Breast epithelium (tissue), 3 donors: ENCODE measurements at regions not wholly inside any gene's neighbourhood (a gene's known extent, or its start where the extent isn't known, plus 50 kb on each side); places are given as distances from the start of the nearest gene placed in this dataset.

Source experiments
- POLR2A ChIP-seq: fragments of 450-650 bp; IDR thresholded peaks from one replicate; pipeline ENCODE4 v1.6.1; 2016; ENCODE audit warnings: antibody characterized with exemption, mild to moderate bottlenecking, moderate library complexity
- TF ChIP-seq, protein P1 (sequence below), 3 donors: fragments of 450-650 bp; IDR thresholded peaks; one replicate each; pipeline ENCODE4 v1.5.1; 2016 to 2017; ENCODE audit warnings: antibody characterized with exemption in 3 of 3, mild to moderate bottlenecking in 3 of 3, moderate library complexity in 3 of 3

DNA sequence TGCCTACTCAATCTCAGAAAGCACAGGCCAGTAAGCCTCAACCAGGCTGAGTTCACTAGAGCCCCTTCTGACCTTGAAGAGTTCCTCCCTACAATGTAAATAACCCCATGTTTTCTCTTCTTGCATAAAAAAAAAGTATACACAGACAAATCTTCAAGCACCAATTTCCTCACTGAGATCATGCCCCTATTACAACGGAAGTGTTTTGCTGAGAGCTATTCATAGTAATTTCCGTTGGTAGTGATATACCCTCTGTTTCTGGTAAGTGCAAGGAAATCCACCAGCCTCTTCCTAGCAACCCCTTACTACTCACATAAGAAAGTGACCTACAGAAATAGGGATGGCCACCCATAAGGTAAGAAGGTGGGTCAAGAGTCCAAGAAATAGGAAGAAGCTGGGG is 76.4 kb upstream of the TARS1 start:
- TF ChIP-seq, protein P1, sequence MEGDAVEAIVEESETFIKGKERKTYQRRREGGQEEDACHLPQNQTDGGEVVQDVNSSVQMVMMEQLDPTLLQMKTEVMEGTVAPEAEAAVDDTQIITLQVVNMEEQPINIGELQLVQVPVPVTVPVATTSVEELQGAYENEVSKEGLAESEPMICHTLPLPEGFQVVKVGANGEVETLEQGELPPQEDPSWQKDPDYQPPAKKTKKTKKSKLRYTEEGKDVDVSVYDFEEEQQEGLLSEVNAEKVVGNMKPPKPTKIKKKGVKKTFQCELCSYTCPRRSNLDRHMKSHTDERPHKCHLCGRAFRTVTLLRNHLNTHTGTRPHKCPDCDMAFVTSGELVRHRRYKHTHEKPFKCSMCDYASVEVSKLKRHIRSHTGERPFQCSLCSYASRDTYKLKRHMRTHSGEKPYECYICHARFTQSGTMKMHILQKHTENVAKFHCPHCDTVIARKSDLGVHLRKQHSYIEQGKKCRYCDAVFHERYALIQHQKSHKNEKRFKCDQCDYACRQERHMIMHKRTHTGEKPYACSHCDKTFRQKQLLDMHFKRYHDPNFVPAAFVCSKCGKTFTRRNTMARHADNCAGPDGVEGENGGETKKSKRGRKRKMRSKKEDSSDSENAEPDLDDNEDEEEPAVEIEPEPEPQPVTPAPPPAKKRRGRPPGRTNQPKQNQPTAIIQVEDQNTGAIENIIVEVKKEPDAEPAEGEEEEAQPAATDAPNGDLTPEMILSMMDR (IDR thresholded peaks at IDR 0.05): no peak
- TF ChIP-seq POLR2A: no peak
